Activated CD8-positive, alpha-beta T cell treated with anti-CD3 and anti-CD28 coated beads, Interleukin-2, amount 10 ng/mL, durations not matched to agents 7 days and 5 days (primary cell): ENCODE measurements at regions not wholly inside any gene's neighbourhood (a gene's known extent, or its start where the extent isn't known, plus 50 kb on each side); places are given as distances from the start of the nearest gene placed in this dataset.
A peak's percentile ranks its signal among the peaks of the same experiment; 100 is the strongest.

Source experiments
- ATAC-seq: fragments of 150-1000 bp; cut with Tn5 transposase; one replicate; pipeline ENCODE4 v1.10.0; 2021; ENCODE audit warnings: moderate library complexity
- CTCF ChIA-PET: fragments of 350-600 bp; sonication (Branson Sonifier 250); formaldehyde crosslinking; loops from one replicate; lab custom pipeline; 2021; ENCODE audit warnings: antibody characterized with exemption; lab: Charles Lee
- POLR2A ChIA-PET: fragments of 350-600 bp; sonication (Branson Sonifier 250); formaldehyde crosslinking; loops from one replicate; lab custom pipeline; 2021; ENCODE audit warnings: antibody characterized with exemption; lab: Charles Lee
- DNase-seq: peaks from one replicate; pipeline ENCODE4 v3.0.0-alpha.2; 2020
- H3K27ac Mint-ChIP-seq: one replicate; pipeline ENCODE4 v1.8.0; 2021; ENCODE audit warnings: mild to moderate bottlenecking, mixed read lengths
- H3K27me3 Mint-ChIP-seq: one replicate; pipeline ENCODE4 v1.8.0; 2021; ENCODE audit warnings: low read depth, mixed read lengths
- H3K36me3 Mint-ChIP-seq: one replicate; pipeline ENCODE4 v1.8.0; 2021; ENCODE audit warnings: low read depth, mixed read lengths
- H3K4me1 Mint-ChIP-seq: one replicate; pipeline ENCODE4 v1.8.0; 2021; ENCODE audit warnings: low read depth, mixed read lengths
- H3K4me3 Mint-ChIP-seq: one replicate; pipeline ENCODE4 v1.8.0; 2021; ENCODE audit warnings: mild to moderate bottlenecking, mixed read lengths
- H3K9me3 Mint-ChIP-seq: one replicate; pipeline ENCODE4 v1.8.0; 2022; ENCODE audit warnings: mixed read lengths; ENCODE audit not compliant: insufficient read depth

DNA sequence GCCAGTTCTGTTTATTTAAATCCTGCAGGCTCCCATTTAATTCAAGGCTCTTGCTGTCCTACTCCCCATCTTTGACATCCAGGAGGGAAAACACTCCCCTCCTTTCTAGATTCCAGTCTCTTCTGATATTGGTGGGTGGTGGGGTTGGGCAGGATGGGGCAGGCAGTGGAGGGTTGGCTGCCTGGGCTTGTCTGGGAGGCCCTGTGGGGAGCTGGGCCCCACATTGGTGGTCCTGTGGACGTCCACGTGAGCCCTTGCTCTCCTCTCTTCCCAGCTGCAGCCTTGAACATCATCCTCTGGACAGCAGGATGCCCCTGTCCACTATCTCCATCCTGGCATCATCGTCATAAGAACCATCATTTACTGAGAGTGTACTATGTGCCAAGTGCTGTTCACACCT, 108.9 kb upstream of the PCBD1 start:
- Mint-ChIP-seq H3K4me1 (no peaks in the 10 kb centered on the region), H3K27me3 (peaks cover 24% of the 10 kb centered on the region), H3K9me3 (no peaks in the 10 kb centered on the region), H3K4me3 (no peak overlapping the region), H3K36me3 (no peaks in the 10 kb centered on the region), H3K27ac (peak overlapping the region; percentile 10)
- ChIA-PET CTCF (interaction anchor here (0.9 kb wide), 1 partner anchor 15 kb away, joined by 3 read pairs; no protein-coding TSS in a partner anchor), POLR2A (no interaction called here)
- DNase-seq (no peak), ATAC-seq (no peak)

DNA sequence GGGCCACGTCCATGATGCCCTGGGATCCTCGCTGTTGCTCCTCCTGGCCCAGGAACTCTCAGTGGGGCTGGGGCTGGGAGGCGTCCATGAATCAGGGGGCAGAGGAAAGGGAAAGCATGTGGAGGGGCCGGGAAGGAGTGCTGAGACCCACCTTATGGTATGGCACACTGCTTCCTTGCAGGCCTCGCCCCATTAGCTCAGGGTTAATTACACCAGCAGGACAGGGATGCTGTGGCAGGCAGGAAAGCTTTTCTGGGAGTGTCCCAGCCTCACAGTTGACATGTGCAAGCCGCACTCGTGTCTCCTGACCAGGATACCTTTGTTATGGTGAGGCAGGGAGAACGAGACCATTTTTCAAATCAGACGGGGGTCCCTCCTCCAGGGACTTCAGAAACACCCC, 109.7 kb upstream of the PCBD1 start:
- H3K4me1 Mint-ChIP-seq: no peaks in the 10 kb centered on the region
- DNase-seq (no peak), ATAC-seq (no peak)
- no peak overlapping the region for H3K27ac Mint-ChIP-seq
- CTCF ChIA-PET: no interaction called here
- no peaks in the 10 kb centered on the region for H3K9me3 Mint-ChIP-seq
- peaks cover 24% of the 10 kb centered on the region for H3K27me3 Mint-ChIP-seq
- no peak overlapping the region for H3K4me3 Mint-ChIP-seq
- POLR2A ChIA-PET: no interaction called here
- no peaks in the 10 kb centered on the region for H3K36me3 Mint-ChIP-seq

DNA sequence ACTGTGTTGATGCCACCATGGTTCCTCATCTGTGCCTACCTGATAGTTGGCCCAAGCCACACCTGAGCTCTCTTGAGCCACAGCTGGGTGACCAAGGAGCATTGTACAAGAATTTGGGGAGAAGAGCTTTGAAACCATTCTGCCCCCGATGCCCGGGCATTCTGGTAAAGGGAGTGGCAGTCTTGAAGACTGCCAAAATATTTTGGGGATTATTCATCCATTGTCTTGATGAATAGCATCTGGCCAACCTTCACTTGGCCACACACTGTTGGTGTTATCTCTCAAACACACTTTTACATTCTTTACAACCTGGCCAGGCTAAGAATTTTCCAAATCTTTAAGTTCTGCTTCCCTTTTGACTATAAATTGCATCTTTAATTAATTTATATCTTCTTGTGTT, 113.1 kb upstream of the PCBD1 start:
- no peaks in the 10 kb centered on the region for H3K36me3 Mint-ChIP-seq
- no peaks in the 10 kb centered on the region for H3K9me3 Mint-ChIP-seq
- no peak overlapping the region for H3K4me3 Mint-ChIP-seq
- ChIA-PET POLR2A (no interaction called here), CTCF (no interaction called here)
- H3K27me3 Mint-ChIP-seq: peaks cover 20% of the 10 kb centered on the region
- no peak overlapping the region for H3K27ac Mint-ChIP-seq
- ATAC-seq (no peak), DNase-seq (no peak)
- H3K4me1 Mint-ChIP-seq: no peaks in the 10 kb centered on the region

DNA sequence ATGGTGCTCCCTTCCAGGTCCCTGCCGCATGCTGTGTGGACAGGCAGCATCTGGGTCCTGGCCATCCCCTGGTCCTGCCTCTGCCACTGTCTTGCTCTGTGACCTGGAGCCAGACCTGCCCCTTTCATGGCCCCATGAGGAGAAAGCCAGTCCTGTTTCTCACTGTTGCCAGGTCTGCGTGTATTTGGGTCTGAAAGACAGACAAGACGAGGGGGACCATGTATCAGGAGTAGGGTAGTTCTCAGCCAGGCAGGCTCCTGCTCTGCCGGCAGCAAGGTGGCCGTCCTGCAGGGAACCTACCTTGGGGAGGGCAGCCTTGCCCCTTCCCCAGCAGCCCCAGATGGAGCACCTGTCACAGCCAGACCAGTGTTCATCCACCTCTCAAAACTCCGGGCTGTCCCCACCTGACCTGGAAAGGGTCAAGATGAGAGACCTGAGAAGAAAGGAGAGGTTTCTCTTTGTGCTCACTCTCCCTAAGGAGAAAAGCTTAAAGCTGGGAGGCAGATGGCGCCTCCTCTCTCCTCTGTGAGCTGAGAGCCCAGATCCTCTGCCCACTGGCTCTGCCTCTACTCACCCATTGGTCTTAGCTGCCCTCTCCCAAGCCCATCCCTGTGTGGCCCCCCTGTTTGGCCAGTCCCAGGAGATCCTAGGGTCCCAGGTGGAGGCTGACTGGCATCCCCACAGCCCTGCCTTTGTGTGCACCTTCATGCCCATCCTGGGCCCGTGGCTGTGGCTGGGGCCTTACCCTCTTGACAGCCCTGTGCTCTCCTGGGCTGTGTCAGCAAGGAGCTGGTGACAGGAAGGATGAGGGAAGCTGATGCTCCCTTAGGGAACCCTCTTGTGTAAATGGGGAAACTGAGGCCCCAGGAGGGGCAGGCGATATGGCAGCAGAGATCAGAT, 116.1 kb upstream of the PCBD1 start:
- ChIA-PET POLR2A (no interaction called here), CTCF (no interaction called here)
- Mint-ChIP-seq H3K27me3 (peaks cover 18% of the 10 kb centered on the region), H3K27ac (no peak overlapping the region), H3K4me1 (no peaks in the 10 kb centered on the region), H3K4me3 (no peak overlapping the region), H3K9me3 (no peaks in the 10 kb centered on the region), H3K36me3 (no peaks in the 10 kb centered on the region)
- ATAC-seq (no peak), DNase-seq (no peak)

- Mint-ChIP-seq H3K27me3 (peaks cover 13% of the 10 kb centered on the region), H3K4me3 (no peak overlapping the region), H3K36me3 (no peaks in the 10 kb centered on the region), H3K4me1 (no peaks in the 10 kb centered on the region), H3K27ac (no peak overlapping the region), H3K9me3 (no peaks in the 10 kb centered on the region)
- no peak for DNase-seq
- POLR2A ChIA-PET: no interaction called here
- ATAC-seq: no peak
- CTCF ChIA-PET: no interaction called here
These were observed 117.3 kb upstream of the PCBD1 start for GRCh38 chr10:71005337-71006305.

GRCh38 chr10:71006506-71006905, 118.1 kb upstream of the PCBD1 start:
- no peak overlapping the region for H3K4me3 Mint-ChIP-seq
- ChIA-PET POLR2A (no interaction called here), CTCF (no interaction called here)
- H3K27me3 Mint-ChIP-seq: peaks cover 9% of the 10 kb centered on the region
- H3K36me3 Mint-ChIP-seq: no peaks in the 10 kb centered on the region
- DNase-seq: no peak
- no peaks in the 10 kb centered on the region for H3K9me3 Mint-ChIP-seq
- no peaks in the 10 kb centered on the region for H3K4me1 Mint-ChIP-seq
- no peak for ATAC-seq
- H3K27ac Mint-ChIP-seq: no peak overlapping the region

GRCh38 chr10:71007516-71007915, 119.2 kb upstream of the PCBD1 start:
- Mint-ChIP-seq H3K9me3 (no peaks in the 10 kb centered on the region), H3K27ac (no peak overlapping the region), H3K4me1 (no peaks in the 10 kb centered on the region), H3K36me3 (no peaks in the 10 kb centered on the region), H3K27me3 (peaks cover 4% of the 10 kb centered on the region), H3K4me3 (no peak overlapping the region)
- ATAC-seq: no peak
- POLR2A ChIA-PET: no interaction called here
- DNase-seq: no peak
- CTCF ChIA-PET: no interaction called here

DNA sequence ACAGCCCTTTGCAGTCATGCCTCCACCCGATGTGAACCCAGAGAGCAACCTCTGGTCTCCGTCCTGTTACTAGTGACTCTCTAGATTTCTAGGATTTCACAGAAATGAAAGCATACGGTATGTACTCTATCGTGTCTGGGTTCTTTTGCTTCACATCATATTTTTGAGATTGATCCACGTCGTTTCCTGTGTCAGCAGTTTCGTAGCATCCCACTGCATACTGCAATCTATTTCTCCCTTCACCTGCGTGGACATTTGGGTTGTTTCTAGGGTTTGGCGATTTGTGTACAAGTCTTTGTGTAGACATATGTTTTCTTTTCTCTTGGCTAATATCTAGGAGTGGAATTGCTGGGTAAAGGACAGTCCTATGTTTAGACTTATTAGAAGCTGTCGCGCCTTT, 119.8 kb upstream of the PCBD1 start:
- Mint-ChIP-seq H3K9me3 (no peaks in the 10 kb centered on the region), H3K36me3 (no peaks in the 10 kb centered on the region)
- no peak for ATAC-seq

DNA sequence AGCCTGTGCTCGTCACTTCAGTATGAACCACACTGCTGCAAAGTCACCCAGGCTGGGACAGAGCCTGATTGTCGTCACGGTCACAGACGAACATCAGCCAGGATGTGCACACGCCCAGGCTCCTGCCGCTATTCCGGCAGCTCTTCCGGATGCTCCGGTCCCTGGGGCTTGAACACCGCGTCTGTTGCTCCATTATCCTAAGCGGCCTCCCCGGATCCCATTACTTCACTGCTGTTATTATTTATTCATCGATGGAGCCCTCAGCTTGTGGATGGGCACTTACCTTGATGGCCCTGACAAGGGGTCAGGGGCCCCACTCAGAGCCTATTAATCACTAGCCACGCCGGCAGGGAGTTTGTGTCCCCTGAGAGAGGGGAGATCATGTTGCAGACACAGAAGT, 120.8 kb upstream of the PCBD1 start:
- Mint-ChIP-seq H3K27me3 (peaks cover 4% of the 10 kb centered on the region), H3K27ac (no peak overlapping the region), H3K4me1 (no peaks in the 10 kb centered on the region), H3K9me3 (no peaks in the 10 kb centered on the region), H3K4me3 (no peak overlapping the region), H3K36me3 (no peaks in the 10 kb centered on the region)
- DNase-seq: no peak
- CTCF ChIA-PET: no interaction called here
- POLR2A ChIA-PET: no interaction called here
- ATAC-seq: no peak

More for the DNA sequence above, 119.8 kb upstream of the PCBD1 start:
- no peaks in the 10 kb centered on the region for H3K4me1 Mint-ChIP-seq
- H3K27me3 Mint-ChIP-seq: peaks cover 4% of the 10 kb centered on the region
- no peak overlapping the region for H3K4me3 Mint-ChIP-seq
- DNase-seq: no peak
- CTCF ChIA-PET: no interaction called here
- no peak overlapping the region for H3K27ac Mint-ChIP-seq
- POLR2A ChIA-PET: no interaction called here

- no peak overlapping the region for H3K27ac Mint-ChIP-seq
- H3K36me3 Mint-ChIP-seq: no peaks in the 10 kb centered on the region
- no peaks in the 10 kb centered on the region for H3K9me3 Mint-ChIP-seq
- POLR2A ChIA-PET: no interaction called here
- no peak overlapping the region for H3K4me3 Mint-ChIP-seq
- H3K4me1 Mint-ChIP-seq: peaks cover 10% of the 10 kb centered on the region
- ATAC-seq (no peak), DNase-seq (no peak)
- CTCF ChIA-PET: no interaction called here
- peaks cover 4% of the 10 kb centered on the region for H3K27me3 Mint-ChIP-seq
These were observed 122.4 kb upstream of the PCBD1 start for GRCh38 chr10:71010730-71011129.

DNA sequence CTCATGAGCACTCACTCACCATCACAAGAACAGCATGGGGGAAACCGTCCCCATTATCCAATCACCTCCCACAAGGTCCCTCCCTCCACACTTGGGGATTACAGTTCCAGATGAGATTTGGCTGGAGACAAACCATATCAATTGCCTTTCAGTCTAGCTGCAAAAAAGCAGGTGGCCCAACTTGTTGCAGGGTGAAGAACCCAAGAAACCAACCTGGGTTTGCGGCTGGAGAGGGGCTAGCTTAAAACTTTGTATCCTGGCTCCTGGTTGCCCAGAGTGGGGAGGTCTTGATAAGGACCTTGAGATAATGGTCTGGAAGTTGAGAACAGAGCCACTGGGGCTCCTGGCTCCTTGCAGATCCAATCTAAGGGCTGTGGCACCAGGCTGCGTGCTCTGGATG, 122.8 kb upstream of the PCBD1 start:
- Mint-ChIP-seq H3K9me3 (no peaks in the 10 kb centered on the region), H3K4me1 (peaks cover 15% of the 10 kb centered on the region), H3K36me3 (no peaks in the 10 kb centered on the region), H3K4me3 (no peak overlapping the region), H3K27ac (no peak overlapping the region), H3K27me3 (peaks cover 4% of the 10 kb centered on the region)
- ATAC-seq (no peak), DNase-seq (no peak)
- POLR2A ChIA-PET: no interaction called here
- CTCF ChIA-PET: no interaction called here
